CD4-positive, alpha-beta T cell treated with Interleukin-17A for 1 hour (primary cell): ENCODE measurements at regions not wholly inside any gene's neighbourhood (a gene's known extent, or its start where the extent isn't known, plus 50 kb on each side); places are given as distances from the start of the nearest gene placed in this dataset.
"Not testable (repeated sequence)": the region's sequence is repeated elsewhere in the genome, so short reads cannot be mapped to it uniquely, and the experiment has no call there.

Experiments
- DNase-seq: peaks from one replicate; pipeline ENCODE4 v3.0.0-alpha.2; 2020

DNA sequence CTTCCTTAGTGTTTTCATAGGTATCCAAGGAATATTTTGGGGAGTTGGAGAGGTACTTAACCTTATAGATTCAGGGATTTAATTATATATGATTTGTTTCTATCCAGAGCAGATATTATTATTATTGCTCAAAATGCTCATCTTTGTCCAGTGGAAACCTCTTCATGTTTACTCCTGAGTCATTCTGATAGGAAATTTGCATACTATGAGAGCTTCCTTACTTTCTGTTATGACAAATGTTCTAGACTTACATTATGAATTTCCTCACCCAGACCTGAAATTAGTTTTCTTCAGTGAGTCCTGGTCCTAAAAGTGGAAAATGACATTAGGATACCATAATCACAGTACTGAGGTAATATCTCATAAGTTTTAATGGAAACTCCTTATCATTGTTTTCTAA is 57.5 kb upstream of the PLPPR5 start:
- no peak for DNase-seq

DNA sequence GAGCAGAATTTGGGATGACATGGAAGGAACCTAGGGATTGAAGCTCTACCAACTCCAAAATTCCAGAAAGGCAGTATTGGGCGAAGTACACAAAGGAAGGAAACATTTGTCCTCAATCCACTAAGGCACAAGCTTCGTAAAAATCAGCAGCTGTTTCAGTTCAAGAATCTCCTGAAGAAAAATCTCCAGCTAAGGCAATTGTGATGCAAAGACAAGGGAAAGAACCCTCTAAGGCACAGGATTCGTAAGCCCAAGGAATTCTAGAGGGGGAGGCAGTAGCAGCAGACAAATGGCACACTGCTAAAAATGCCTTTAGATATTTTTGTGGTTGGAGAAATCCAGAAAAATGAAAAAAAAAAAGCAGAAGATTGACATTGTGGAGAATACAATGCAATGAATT is 64.5 kb upstream of the PLPPR5 start:
- DNase-seq = no peak

DNA sequence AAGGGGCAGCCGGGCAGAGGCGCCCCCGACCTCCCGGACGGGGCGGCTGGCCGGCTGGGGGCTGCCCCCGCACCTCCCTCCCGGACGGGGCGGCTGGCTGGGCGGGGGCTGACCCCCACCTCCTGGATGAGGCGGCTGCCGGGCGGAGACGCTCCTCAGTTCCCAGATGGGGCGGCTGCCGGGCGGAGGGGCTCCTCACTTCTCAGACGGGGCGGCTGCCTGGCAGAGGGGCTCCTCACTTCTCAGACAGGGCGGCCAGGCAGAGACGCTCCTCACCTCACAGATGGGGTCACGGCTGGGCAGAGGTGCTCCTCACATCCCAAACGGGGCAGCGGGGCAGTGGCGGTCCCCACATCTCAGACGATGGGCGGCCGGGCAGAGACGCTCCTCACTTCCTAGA is 73.9 kb upstream of the PLPPR5 start:
- not testable (repeated sequence) for DNase-seq

DNA sequence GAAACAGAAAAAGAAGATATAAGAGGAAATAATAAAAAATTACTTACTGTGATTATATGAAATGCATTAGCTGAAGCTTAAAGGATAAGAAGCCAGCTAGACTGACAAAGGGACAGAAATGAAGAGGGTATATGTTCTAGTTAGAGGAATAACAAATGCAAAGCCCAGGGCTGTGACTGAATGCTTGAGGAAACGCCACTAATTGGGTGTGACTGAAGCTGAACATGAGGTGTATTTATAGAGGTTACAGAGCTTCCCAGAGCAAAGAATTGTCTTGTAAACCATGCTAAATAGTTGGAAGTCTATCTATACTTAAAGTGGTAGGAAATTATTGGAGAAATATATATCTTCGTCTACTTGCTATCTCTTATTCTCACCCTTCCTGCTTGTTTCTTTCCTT is 77.7 kb upstream of the PLPPR5 start:
- no peak for DNase-seq

DNA sequence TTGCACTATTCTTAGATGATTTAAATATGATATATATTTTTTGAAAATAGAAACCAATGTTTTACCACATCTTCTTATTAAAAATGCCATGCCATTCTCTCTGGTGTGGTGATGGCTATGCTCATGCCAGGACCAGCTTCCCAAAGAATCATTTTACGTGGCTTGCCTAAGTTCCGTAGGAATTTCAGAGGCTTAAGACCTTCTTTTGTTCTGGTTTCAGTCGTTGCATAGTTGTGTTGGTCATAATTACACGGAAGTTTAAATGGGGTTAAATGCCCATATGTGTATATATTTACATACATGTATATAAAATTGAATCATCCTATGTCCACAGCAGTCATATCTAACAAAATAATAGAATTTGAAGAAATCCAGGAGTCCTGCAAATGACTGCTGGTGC is 78.7 kb upstream of the PLPPR5 start:
- no peak for DNase-seq

DNA sequence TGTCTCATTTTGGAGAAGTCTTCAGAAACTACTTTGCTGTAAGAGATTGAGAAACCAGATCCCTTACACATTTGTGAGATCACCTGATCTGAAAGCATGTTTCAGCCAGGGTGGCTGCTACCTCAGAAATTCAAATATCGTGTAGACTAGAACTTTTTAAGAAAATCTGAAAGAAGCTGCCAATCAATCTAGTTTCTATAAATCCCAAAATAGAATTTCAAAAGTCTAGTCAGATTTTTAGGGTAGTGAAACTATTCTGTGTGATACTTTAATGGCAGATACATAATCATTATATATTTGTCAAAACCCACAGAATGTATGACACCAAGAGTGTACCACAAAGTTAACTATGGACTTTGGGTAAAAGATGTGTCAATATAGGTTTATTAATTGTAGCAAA is 79.9 kb upstream of the PLPPR5 start:
- no peak for DNase-seq

DNA sequence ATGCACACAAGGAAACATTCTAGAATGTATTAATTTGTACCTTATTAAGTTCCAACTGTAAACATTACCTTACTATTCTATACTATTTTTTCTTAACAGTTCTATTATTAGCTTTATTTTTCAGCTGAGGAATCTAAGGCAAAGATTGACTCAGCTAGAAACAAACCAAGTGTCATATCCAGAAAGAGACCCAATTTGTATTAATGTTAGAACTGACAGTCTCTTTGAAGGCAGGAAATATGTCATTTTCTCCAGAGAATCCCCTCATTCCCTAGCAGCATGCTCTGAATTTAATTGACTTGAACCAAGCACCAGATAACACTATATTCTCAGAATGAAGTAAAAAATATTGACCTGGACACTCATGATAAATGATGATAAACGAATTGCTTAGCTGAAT is 81.4 kb upstream of the PLPPR5 start:
- no peak for DNase-seq

DNA sequence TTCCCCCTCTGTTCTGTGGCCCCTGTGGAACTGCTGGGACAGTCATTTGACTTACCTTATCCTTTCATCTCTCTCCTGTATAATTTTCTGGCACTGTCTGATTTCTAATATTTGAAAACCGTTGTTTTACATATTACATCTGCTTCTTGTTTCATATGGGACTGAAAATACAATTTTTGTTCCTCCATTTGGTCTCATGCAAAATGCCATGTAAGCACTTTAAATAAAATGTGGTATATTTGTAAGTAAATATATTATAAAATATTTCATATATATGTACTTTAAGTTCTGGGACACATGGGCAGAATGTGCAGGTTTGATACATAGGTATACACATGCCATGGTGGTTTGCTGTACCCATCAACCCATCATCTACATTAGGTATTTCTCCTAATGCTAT is 93.9 kb upstream of the PLPPR5 start:
- DNase-seq = no peak

DNA sequence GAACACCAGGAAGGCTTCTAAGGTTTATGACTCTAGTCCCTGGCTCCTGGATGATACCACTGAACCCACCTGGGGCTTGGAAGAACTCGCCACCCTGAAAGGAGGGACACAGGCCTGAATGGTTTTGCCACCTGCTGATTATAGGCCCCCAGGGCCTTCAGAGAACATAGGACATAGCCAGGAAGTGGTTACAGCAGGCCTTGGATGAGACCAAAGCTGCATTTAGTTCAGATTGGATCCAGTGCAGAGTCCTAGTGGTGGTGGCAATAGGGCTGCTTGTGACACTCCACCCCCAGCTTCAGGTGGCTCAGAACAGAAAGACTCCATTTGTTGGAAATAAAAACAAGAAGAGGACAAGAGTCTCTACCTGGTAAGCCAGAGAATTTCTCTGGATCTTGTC is 101.6 kb upstream of the PLPPR5 start:
- DNase-seq = no peak

DNA sequence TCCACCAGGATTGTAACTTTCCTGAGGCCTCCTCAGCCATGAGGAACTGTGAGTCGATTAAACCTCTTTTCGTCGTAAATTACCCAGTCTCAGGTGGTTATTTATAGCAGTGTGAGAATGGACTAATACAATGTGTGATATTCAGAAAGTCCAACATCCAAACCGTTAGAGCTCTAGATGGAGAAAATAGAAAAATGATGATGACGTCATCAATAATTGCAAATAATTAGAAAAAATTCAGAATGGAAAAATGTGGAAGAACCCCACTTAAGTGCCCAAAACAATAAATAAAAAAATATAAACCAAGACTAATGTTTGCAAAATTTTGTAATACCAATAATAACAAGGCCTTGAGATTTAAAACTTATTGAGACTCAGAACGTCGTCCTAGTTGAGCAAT is 103.0 kb upstream of the PLPPR5 start:
- DNase-seq = no peak

DNA sequence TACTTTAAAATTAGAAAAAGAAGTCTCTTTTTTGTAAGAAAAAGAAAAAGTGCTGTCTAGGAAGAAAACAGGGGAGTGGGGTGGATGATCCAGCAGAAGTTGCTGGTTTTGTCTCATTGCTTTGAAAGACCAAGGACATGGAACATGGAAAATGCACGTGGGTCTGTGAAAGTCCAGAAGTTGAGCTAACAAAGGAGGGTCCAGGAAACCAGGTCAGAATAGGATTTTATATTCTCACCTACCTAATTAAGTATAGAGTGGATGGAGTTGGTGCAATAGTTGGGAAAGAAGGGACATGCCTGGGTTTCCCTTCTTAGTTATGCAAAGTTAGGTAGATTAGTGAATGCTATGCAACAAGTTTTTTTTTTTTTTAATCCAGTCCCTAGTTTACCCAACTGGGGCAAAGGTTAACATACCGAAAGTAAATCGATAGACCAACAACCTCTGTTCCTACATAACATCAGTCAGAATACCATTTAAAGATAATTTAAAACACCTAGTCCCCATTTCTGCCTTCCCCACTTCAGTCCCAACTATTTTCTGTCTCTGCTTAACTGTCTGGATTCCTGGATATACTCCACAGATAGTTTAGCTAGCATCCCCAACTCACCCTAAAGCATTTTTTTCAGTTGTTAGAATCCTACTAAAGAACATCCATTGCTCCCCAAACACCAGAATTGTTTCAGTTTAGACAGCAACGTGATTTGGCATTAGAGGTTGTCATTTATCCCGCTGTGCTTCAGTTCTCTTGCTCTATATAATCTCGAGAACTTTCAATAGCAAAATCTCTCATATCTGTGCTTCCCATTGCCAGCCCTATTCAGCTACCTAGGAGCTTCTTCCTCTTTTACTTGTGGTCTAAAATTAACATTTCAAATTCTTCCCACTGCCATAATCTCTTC is 105.7 kb upstream of the PLPPR5 start:
- DNase-seq = no peak

DNA sequence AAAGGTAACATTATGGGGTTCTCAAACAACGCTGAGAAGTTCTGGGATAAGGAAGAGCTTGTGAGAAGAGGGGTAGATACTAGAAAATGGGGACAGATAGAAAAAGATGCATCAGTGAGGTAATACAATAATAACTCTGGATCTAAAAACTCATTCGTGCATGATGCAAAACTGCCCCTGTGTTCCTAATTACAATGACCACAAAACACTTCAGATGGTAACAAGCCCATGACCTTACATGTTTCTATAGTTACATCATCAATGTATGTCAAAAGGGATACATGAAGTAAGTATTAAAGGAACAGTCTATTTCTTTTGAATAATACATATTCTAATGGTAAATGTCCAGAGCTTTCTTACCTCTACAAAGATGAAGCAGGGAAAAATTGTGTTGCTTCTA is 110.6 kb upstream of the PLPPR5 start:
- DNase-seq = no peak

DNA sequence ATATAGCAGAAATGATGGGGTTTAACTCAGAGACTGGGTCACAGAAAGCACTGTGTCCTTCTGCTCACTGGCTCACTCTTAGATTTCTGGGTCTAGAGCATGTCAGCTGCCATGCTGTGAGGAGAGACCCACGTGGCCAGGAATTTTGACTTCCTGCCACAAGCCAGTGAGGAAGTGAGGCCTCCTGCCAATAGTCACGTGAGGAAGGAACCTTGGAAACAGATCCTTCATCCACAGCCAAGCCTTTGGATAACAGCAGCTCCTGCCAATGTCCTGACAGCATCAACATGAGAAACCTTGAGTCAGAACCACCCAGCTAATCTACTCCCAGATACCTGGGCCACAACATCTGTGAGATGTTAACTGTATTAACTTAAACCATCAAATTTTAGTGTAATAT is 114.5 kb upstream of the PLPPR5 start:
- no peak for DNase-seq

DNA sequence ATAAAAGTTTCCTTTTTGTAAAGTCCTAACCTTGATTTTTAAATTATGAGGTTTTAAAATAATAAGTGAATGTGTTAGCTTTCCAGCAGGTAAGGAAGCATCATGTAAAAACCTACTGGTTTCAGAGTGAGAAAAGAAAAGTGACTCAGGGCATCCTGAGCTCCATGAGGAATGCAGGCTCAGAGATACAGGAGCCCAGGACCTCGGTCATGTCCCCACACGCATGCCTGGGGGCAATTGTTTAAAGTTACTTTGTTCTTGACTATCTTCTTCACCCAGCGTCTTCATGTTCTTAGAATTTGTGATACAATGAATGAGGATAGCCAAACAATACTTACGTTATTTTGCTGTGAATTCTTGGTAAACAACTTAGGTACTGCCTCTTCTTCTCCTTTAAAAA is 117.4 kb upstream of the PLPPR5 start:
- DNase-seq = no peak

DNA sequence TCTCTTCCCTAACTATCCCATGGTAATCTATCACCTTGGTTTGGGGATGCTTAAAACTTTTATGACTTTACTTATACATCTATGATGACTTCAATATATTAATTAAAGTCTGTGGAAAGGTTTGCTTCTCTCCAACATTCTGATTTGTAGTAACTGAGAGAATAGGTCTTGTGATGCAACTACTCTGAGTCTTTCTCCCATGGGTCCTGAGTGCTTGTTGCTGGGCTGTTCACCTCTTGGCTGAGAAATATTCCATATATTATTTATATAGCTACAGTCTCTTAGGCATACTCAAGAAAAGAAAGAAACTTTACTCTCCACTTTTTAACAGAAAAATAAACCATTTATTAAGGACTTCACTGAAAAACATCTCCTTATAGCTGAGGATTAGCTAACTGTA is 119.3 kb upstream of the PLPPR5 start:
- no peak for DNase-seq

DNA sequence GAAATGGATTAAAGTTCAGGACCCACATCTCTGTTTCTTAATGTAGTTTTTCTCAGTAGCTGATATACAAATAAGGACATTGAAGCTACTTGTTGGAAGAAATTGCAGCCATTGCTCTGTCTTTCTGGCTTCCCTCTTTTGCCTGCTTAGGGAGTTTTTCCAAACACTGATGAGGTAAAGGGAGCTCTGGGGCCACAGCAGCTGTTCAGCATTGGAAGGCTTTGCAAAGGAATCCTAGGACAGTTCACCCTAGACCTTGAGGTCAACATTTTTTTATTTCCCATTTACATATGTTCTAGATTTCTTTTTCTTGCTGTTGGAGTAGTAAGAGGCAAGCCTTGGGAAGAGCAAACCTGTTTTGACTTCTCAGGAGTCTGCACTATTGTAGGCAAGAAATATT is 126.9 kb upstream of the PLPPR5 start:
- no peak for DNase-seq

DNA sequence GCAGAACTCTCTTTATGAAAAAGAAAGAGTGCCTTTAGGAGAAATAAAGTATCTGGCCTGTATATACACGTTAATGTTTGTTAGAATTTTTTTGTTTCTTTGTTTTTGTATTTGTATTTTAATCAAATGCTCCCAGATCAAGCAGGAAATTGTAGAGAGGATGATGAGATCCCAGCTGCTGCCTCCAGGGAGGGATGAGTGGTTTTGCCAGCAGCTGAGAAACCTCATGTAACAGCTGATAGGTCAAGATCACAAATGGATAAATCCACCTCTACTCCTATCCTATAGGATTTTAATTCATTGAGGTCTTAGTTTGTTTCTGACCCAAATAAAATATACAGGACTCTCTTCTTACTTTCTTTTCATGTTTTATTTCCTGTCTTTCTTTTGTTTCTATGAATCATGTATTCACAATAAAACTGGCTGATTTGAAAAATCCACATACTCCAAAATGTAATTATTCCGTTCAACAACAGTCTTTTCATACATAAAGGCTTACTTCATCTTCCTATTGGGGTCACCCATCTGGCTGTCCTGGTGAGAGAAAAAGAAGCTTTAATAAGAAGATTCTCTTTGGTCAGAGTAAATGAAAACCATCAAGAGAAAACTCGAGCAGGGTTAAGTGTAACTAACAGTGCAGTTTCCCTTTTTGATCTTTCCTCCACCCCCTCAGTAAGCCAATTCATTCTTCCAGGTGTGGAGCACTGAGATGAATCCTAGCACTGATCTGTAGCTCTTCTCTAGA is 129.3 kb upstream of the PLPPR5 start:
- DNase-seq = no peak

DNA sequence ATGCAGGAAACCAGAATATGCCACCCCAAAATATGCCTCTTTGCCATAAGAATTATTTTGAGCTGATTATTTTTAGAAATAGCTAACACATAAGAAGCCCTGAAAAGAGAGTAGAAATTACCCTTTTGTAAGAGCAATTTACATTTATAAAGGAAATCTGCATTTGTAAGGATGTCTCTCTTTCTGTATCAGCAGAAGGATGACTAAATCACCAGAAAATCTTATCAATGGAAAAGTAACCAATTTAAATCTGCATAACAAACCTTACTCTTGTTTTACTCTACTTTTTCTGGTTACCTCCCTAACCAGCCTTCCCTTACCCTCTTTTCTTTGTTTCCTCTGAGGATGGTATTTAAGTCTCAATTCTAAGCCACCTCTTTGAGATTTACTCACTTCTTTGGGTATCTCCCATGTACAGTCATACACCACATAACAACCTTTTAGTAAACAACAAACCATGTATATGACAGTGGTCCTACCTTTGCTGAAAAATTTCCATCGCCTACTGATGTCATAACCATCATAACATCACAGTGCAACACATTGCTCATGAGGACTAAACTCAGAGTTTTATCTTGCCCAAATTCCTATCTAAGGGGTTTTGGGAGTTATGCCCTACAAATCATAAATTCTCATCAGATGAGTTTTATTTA is 126.6 kb upstream of the PLPPR4 start:
- DNase-seq = no peak

DNA sequence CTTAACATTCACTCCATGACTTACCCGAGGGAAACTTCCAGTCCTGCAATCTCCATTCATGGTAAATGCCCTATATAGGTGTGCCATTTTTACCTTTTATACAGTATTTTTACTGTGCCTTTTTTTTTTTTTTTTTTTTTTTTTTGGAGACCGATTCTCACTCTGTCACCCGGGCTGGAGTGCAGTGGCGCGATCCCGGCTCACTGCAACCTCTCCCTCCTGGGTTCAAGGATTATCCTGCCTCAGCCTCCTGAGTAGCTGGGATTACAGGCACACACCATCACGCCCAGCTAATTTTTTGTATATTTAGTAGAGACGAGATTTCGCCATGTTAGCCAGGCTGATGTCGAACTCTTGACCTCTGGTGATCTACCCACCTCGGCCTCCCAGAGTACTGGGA is 124.4 kb upstream of the PLPPR4 start:
- DNase-seq = no peak

DNA sequence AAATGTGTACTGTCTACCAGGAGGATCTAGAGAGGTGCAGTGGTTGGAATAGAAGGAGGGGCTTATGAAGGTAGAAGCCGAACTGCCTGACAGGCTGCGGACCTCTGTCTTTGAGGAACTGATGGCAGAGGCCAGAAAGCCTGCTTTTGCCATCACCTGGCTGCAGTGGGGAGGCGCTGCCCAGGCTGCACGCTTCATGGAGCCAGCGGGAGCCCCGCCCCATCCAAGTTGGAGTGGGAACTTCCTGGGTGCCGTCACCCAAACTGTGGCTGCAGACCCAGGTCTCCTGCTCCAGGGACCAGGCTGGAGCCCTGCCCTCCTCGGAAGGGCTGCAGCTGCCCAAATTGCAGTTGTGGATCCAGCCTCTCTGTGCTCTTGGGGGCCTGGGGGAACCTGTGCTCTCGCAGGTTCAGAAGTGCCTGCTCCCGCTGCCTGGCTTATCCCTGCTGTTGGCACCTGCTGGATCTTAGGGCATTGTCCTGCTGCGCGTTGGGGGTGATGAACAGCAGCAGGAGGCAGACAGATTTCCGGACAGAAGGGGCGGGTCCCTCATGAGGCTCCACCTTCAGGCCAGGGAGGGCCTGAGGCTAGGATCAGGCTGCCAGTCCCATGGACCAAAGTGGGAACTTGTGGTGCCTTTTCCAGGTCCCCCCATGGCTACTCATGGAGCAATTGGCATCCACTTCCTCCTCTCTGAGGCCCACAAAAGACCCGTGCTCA is 118.0 kb upstream of the PLPPR4 start:
- no peak for DNase-seq

DNA sequence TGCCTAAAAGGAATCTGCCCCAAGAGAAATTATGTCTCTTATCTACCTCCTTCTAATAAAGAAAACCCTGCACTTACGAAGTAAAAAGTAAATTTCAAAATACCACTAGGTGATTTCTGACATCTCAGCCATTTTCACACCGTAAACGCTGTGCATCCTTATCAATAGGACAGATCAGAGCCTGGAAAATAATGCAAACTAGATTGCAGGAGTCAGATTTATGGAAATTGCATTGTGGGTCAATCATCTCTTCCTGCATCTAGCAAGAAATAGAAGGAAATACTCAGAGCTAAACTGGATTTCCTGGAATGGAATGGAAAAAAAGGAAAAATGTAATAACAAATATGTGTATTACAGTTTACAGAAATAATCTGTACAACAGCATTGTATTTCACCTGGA is 114.3 kb upstream of the PLPPR4 start:
- DNase-seq = no peak

DNA sequence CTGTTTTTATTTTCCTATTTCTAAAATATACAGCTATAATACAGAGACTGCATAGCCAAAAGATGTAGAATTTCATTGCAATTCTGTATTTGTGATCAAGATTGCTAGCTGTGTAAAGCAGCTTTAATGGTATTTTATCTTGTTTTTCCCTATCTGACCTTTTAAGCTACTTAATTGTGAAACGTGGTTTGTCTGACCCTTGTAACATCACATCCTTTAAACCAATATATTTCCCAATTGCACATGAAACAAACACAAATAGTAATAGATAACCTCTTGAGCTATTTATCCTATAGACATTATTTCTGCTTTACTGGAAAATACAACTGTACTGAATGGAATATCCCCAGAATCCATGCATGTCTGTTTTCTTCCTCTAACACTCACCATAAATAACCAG is 112.2 kb upstream of the PLPPR4 start:
- DNase-seq = no peak

DNA sequence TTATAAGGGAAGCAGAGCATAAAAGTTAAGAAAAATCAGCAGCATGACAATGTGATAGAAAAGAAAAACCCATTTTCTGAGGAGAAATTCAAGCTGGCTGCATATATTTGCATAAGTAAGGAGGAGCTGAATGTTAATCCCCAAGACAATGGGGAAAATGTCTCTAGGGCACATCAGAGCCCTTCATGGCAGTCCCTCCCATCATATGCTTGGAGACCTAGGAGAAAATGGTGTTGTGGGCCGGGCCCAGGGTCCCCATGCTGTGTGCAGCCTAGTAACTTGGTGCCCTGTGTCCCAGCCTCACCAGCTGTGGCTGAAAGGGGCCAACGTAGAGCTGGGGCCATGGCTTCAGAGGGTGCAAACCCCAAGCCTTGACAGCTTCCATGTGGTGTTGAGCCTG is 100.6 kb upstream of the PLPPR4 start:
- no peak for DNase-seq
